Activated T-cell treated with anti-CD3 and anti-CD28 coated beads for 1 hour (primary cell): ENCODE measurements at regions not wholly inside any gene's neighbourhood (a gene's known extent, or its start where the extent isn't known, plus 50 kb on each side); places are given as distances from the start of the nearest gene placed in this dataset.

Experiments
- DNase-seq: peaks from one replicate; pipeline ENCODE4 v3.0.0-alpha.2; 2020; ENCODE audit warnings: low read depth

DNA sequence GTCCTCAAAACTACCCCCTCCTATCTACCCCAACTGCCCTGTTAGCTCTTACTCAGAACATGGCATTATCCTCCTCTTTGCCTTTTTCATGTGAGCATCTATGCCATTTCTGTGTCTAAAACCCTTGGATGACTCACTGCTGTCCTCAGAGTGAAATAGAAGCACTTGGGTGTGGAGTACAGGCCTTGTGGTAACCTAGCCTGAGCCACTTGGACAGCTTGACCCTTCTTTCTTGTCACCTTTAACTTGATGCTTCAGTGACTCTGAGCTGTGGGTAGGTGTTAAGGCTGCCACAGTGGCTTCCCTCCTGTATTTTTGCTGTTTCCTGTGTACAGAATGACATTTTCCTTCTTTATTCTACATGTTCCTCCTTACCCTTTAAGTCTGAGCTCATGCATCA, 391.4 kb downstream of the SH3GL2 start:
- DNase-seq = no peak

DNA sequence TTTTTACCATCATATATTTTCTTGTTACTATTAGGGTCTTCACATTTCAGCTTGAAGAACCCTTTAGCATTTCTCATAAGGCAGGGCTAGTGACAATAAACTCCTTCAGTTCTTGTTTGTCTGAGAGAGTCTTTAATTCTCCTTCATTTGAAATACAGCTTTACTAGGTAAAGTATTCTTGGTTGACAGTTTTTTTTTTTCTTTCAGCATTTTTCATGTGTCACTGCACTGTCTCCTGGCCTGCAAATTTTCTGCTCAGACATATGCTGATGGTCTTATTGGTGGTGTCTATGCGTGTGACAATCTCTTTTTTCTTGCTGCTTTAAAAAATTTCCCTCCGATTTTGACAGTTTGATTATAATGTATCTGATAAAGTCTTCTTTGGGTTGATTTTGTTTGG, 399.9 kb downstream of the SH3GL2 start:
- no peak for DNase-seq

- DNase-seq = no peak
Measured at GRCh38 chr9:17986595-17986994, 407.7 kb downstream of the SH3GL2 start.

GRCh38 chr9:17987189-17987588, 408.3 kb downstream of the SH3GL2 start:
- no peak for DNase-seq

DNA sequence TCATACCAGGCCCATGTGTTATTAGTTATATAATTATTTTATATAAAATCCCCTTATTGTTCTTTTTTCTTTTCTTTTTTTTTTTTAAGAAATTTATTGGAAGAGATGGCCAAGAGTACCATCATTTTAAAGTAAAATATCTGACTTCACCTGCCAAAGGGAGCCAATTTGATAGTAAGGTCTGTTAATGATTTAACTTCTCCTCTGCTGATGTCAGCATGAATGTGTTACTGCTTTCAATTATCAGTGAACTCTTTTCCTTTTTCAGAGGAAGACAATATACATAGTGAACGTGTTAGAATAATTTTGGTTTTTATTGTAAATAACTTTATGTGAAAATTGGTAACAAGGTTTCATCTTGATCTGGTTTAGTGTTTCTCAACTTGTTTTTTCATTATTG, 409.6 kb downstream of the SH3GL2 start:
- no peak for DNase-seq

- no peak for DNase-seq
Measured at GRCh38 chr9:17990602-17991001, 411.7 kb downstream of the SH3GL2 start.

DNA sequence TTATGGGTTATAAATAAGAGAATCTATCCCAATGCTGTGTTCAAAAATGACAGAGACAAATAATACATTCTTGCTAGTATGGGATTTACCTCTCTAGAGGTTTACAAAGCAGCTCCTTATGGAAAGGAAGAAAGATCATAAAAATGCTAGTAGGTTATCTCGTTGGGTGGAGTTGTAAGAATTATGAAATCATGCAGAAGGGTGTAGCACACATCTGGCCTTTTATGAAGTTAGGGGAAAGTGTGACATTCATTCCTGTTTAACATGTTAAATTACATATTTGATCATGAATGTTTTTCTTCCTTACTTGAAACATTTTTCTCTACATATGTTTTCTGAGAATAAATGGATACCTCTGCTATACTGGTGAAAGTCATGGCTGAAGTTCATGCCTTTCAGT, 414.2 kb downstream of the SH3GL2 start:
- DNase-seq = no peak

- no peak for DNase-seq
Measured at GRCh38 chr9:17994695-17995425, 416.0 kb downstream of the SH3GL2 start.

DNA sequence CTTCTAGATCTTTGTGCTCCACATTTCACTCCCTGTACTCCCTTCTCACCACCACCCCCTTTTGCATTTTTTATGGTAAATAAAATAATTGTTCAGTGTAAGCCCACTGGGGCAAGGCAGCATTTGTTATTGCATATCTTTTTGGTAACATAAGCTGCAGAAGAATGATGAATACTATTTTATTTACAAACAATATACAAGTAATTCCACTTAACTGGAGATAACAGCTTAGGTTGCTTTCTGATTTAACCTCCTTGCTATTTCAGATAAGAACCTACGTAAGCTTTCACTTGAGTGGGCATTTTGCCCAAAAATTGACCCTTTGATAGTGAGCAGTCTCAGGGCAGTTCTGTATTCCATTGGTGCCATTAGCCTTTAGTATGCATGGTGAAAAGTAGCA, 417.9 kb downstream of the SH3GL2 start:
- no peak for DNase-seq

DNA sequence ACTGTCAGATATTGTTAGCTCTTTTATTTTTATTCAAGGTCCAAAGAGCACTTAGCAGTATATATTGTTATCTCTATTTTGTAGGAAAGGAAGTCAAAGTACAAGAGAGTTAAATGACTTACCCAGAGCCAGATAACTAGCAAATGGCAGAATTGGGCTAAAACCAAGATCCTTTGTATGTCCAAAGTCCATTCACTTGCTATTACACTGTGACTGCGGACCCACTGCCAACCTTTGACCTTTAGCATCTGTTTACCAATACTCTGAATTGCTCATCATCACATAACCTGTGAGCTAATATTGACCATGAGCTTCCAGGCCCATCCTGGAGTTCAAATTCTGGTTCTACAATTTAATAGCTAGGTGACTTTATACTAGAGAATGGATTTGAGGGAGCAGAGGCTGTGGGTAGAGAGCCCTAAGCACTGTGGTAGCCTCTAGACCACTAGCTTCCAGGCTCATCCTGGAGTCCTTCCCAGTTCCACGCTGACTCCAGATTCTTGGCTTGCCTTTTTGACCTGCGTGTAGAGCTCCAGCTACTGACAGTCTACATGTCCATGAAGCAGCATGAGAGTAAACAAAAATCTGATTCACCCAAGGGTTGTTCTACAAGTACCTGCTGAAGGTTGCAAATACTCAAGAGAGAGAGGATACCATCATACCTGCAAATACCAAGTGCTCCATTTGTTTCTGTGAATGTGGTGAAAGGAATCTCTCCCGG, 424.0 kb downstream of the SH3GL2 start:
- no peak for DNase-seq

- DNase-seq = no peak
Measured at GRCh38 chr9:18006591-18006990, 427.7 kb downstream of the SH3GL2 start.

- DNase-seq = no peak
Measured at GRCh38 chr9:18007621-18008020, 428.8 kb downstream of the SH3GL2 start.

- DNase-seq = no peak
Measured at GRCh38 chr9:18009902-18010301, 431.0 kb downstream of the SH3GL2 start.

- no peak for DNase-seq
Measured at GRCh38 chr9:18010492-18010891, 431.6 kb downstream of the SH3GL2 start.

- DNase-seq = no peak
Measured at GRCh38 chr9:18012170-18012569, 433.3 kb downstream of the SH3GL2 start.

DNA sequence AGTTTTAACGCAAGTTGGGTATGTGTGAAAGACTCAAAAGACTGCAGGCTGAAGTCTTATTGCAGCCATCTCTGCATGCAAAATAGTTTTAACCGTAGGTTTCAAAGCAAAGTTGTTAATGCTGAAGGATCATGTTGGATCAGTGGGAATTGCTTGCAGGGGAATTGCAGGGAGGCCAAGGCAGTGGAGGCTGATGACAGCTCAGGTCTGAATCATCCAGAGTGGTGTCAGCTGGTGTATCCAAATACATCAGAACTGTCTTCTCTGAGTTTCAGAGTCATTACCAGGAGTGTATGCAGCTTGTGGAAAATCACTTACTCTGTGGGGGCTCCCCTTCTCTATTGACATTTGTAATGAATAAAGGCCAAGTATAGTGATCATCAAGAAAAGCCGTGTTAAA, 435.7 kb downstream of the SH3GL2 start:
- DNase-seq = no peak

DNA sequence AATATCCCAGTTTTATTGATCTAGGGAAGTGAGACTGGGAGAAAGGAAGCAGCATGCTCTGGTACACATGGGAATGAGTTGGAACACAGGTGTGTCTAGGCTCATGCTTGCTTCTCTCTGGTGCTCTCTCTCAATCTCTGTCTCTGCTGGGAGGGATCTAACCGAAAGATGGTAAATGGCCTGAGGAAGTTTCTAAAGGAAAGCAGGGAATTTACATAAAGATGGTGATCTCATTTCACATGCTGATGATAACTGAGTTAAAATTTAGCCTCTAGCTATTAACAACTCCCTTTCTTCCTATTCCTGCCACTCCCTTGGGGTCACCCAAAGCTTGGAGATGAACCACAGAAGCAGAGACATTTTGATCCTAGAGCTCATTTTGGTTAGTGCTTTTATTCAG, 436.2 kb downstream of the SH3GL2 start:
- DNase-seq = no peak

- DNase-seq = no peak
Measured at GRCh38 chr9:18017136-18017535, 438.3 kb downstream of the SH3GL2 start.

DNA sequence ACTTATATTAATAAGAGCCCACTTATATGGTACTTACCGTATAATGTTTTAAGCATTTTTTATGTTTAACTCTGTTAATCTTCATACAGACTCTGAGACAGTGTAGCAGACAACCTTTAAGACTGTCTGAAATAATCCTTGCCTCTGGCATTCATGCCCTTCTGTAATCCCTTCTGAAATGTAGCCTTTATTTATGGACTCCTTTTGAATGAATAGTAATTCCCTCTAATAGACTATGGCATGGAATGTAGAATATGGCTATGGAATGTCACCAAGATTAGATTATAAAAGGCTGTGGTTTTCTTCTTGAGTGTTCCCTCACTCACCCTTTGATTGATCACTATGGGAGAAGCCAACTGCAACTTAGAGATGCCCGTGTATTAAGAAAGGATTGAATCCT, 439.4 kb downstream of the SH3GL2 start:
- DNase-seq = no peak

DNA sequence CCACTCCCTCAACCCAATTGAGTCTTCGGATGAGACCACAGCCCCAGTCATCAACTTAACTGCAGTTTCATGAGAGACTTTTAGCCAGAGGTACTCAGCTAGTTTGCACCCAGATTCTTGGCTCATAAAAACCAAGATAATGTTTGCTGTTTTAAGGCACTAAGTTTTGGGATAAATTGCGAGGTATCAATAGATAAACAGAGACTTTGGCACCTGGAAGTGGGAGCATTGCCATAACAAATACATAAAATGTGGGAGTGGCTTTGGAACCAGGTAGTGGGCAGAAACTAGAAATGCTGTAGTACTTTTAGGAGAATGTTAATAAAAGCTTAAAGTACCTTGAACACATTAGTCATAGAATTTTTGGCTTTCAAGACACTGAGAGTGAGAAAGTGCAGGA, 439.8 kb downstream of the SH3GL2 start:
- DNase-seq = no peak

GRCh38 chr9:18020121-18020745, 441.4 kb downstream of the SH3GL2 start:
- DNase-seq = no peak

DNA sequence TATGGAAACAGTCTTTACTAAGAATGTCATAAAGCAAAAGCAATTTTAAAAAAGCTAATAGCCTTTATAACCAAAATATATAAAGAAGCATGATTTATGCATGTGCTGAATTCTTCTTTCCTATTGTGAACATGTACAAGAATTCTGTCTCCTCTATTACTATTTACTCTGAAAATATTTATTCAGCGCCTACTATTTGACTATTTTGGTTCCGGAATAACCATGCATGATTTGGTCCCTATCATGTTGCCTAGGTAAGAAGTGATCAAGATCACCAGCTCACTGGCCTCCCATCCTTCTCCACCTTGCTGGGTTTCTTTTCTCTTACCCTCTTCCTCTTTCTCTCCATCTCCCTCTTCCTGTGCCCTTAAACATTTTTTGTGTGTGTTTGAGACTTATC, 443.8 kb downstream of the SH3GL2 start:
- DNase-seq = no peak

- DNase-seq = no peak
Measured at GRCh38 chr9:18023332-18023731, 444.5 kb downstream of the SH3GL2 start.
